ENCODE measurements at regions not wholly inside any gene's neighbourhood (a gene's known extent, or its start where the extent isn't known, plus 50 kb on each side); places are given as distances from the start of the nearest gene placed in this dataset.

DNA sequence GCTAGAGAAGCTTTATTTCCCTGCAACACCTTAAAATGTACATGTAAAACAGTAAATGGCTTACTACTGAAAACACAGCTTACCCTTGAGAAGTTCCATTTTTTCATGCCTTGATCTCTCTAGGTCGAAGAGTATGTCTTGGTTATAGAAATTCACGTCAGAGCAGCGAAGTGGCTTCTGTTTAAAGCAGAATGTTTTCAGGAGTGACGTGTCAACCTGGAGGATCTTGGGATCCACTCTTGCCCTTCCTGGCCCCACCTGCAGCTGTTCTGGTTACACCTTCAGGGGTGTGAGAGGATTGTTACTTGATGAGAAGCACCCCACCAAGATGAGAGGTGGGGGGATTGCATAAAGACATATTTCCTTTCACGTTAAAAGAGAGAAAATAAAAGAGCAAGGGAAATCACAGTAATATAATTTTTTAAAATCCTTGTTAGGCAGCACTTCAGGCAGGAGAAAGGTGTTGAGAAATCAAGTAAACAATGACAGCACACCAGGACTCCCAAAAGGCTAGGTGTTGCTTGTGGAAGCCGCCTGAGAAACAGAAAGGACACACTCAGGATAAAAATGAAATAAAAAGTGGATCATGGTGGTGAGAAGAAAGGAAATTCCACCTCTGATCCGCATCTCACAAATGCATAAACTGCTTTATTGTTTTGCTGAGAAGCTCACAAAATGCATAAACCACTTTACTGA, 149.7 kb downstream of the UNC5CL start:
- H3K4me3 ChIP-seq, result no peak overlapping the region
- H3K27ac ChIP-seq, result peak overlapping the region in 1 of 2 donors; percentile 23
- H3K27me3 ChIP-seq, result no peaks in the 10 kb centered on the region
- H3K4me1 ChIP-seq, result no peaks in the 10 kb centered on the region
- no peaks in the 10 kb centered on the region for H3K36me3 ChIP-seq
- ATAC-seq (peak; percentile 81), DNase-seq (no peak)
- no peaks in the 10 kb centered on the region for H3K9me3 ChIP-seq
- intact Hi-C loops (cut with DNase I), result no loop called here
- TF ChIP-seq, protein P1, sequence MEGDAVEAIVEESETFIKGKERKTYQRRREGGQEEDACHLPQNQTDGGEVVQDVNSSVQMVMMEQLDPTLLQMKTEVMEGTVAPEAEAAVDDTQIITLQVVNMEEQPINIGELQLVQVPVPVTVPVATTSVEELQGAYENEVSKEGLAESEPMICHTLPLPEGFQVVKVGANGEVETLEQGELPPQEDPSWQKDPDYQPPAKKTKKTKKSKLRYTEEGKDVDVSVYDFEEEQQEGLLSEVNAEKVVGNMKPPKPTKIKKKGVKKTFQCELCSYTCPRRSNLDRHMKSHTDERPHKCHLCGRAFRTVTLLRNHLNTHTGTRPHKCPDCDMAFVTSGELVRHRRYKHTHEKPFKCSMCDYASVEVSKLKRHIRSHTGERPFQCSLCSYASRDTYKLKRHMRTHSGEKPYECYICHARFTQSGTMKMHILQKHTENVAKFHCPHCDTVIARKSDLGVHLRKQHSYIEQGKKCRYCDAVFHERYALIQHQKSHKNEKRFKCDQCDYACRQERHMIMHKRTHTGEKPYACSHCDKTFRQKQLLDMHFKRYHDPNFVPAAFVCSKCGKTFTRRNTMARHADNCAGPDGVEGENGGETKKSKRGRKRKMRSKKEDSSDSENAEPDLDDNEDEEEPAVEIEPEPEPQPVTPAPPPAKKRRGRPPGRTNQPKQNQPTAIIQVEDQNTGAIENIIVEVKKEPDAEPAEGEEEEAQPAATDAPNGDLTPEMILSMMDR (IDR thresholded peaks at IDR 0.05), result no peak

DNA sequence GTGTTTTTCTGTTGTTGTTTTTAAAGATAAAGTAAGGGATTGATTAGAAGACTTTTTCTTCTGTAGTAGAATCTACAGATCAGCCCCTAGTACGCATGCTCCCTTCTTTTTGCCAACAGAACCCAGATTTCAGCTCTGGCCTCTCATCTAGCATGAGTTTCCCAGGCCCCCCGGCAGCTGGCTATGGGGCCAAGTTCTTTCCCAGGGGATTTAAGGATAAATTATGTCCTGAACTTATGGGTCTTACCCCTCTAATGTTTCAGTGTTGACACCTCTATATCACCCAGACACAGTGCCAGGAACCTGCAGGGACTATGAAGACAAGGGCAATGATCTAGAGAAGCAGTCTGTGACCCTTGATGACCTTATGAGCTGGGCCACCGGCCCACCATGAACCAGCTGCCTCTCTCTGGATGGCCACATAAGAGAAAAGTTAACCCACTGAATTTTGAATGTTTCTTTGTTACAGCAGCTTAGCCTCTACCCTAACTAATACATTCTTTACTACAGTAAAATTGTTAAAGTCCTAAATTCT, 150.5 kb downstream of the UNC5CL start:
- no peaks in the 10 kb centered on the region for H3K9me3 ChIP-seq
- intact Hi-C loops (cut with DNase I), result no loop called here
- H3K36me3 ChIP-seq, result no peaks in the 10 kb centered on the region
- TF ChIP-seq, protein P1 (IDR thresholded peaks at IDR 0.05), result no peak
- no peak for DNase-seq
- no peaks in the 10 kb centered on the region for H3K4me1 ChIP-seq
- H3K27ac ChIP-seq, result no peak overlapping the region
- no peak overlapping the region for H3K4me3 ChIP-seq
- no peaks in the 10 kb centered on the region for H3K27me3 ChIP-seq
- ATAC-seq, result no peak

DNA sequence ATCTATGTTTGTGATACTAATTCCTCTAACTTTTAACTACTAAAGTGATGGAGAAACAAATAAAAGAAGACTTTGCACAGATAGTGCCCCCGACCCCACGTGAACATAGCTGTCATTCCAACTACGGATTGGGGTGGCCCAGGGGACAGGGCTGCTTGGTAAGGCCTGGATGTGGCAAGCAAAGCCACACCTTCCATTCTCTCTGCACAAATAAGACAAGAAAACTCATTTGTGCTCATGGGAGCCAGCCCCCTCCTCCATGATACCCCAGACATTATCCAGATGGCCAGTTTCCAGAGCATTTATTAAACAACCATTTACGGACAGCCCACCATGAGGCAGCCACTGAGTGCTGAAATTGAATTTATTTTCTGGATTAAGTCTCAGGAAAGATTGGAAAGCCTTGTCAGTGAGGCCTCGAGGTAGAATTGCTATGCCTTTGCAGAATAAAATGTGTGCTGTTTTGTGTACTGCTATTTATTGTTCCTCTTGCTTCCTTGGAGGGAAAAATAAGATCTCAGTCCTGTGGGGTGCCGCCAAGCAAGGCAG, 151.2 kb downstream of the UNC5CL start:
- DNase-seq, result no peak
- no peak for ATAC-seq
- TF ChIP-seq, protein P1 (IDR thresholded peaks at IDR 0.05), result no peak

DNA sequence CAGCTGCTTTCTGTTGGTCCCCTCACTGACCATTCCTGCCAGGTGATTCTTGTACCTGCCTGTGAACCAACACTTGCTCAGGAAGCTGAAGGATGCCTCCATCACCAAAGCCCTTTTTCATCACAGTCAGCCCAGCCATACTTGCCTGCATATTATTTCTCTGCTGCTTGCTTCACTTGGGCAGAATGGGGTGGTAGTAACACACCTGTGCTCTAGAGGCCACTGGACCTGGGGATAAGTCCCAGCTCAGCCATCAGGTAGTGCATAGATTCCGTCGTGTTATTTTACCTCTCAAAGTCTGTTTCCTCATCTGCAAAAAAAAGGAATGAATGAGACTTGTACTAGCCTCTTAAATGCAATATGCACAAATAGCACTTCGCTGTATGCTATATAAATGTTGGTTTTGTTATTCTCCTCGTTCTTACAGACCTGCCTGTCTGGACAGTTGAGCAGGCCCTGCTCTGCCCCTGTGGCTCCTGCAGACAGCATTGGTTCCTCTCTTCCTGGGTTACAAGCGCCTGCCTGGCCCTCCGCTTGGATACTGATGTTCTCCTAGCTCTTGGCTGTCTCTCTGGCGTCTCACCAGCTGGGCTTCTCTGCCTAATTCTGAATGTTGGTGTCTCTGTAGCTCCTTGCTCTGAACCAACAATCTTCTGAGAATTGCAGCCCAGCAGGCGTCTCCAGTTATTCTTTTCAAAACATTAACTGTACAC, 151.8 kb downstream of the UNC5CL start:
- Histone ChIP-seq H3K9me3 (no peaks in the 10 kb centered on the region), H3K4me1 (no peaks in the 10 kb centered on the region), H3K27me3 (no peaks in the 10 kb centered on the region)

More for the DNA sequence above, 151.2 kb downstream of the UNC5CL start:
- intact Hi-C loops (cut with DNase I), result no loop called here
- Histone ChIP-seq H3K36me3 (no peaks in the 10 kb centered on the region), H3K27me3 (no peaks in the 10 kb centered on the region), H3K9me3 (no peaks in the 10 kb centered on the region), H3K27ac (no peak overlapping the region), H3K4me3 (no peak overlapping the region), H3K4me1 (no peaks in the 10 kb centered on the region)

More for the DNA sequence above, 151.8 kb downstream of the UNC5CL start:
- TF ChIP-seq, protein P1 (IDR thresholded peaks at IDR 0.05), result no peak
- intact Hi-C loops (cut with DNase I), result no loop called here
- no peak overlapping the region for H3K27ac ChIP-seq
- no peaks in the 10 kb centered on the region for H3K36me3 ChIP-seq
- ATAC-seq (no peak), DNase-seq (no peak)
- no peak overlapping the region for H3K4me3 ChIP-seq
